NT2/D1 (cell line): ENCODE measurements at regions not wholly inside any gene's neighbourhood (a gene's known extent, or its start where the extent isn't known, plus 50 kb on each side); places are given as distances from the start of the nearest gene placed in this dataset.

Experiments used
- SUZ12 ChIP-seq: IDR thresholded peaks from 2 replicates; pipeline ENCODE4 v1.6.1; 2011; ENCODE audit not compliant: insufficient read length, insufficient read depth; ENCODE audit errors: extremely low read depth
- YY1 ChIP-seq: IDR thresholded peaks from 2 replicates; pipeline ENCODE4 v1.6.1; 2011; ENCODE audit not compliant: insufficient read length, insufficient read depth
- ZNF274 ChIP-seq: IDR thresholded peaks from 2 replicates; pipeline ENCODE4 v1.6.1; 2011; ENCODE audit warnings: mild to moderate bottlenecking, low read depth, low read length

- TF ChIP-seq ZNF274 (no peak), YY1 (no peak), SUZ12 (no peak)
These were observed 1996.9 kb downstream of the LRRC4C start for GRCh38 chr11:39462506-39462905.
